Loucy (cell line): ENCODE measurements at regions not wholly inside any gene's neighbourhood (a gene's known extent, or its start where the extent isn't known, plus 50 kb on each side); places are given as distances from the start of the nearest gene placed in this dataset.

Source experiments
- CTCF ChIP-seq: fragments of 200-600 bp; sonication (generic); conservative IDR thresholded peaks from 2 replicates; pipeline ENCODE4 v1.5.1; 2014; ENCODE audit warnings: mild to moderate bottlenecking, antibody characterized with exemption, low read length
- EZH2phosphoT487 ChIP-seq: fragments of 200-600 bp; IDR thresholded peaks from 2 replicates; pipeline ENCODE4 v1.6.1; 2018; ENCODE audit warnings: antibody characterized with exemption, mild to moderate bottlenecking, moderate library complexity, borderline replicate concordance

DNA sequence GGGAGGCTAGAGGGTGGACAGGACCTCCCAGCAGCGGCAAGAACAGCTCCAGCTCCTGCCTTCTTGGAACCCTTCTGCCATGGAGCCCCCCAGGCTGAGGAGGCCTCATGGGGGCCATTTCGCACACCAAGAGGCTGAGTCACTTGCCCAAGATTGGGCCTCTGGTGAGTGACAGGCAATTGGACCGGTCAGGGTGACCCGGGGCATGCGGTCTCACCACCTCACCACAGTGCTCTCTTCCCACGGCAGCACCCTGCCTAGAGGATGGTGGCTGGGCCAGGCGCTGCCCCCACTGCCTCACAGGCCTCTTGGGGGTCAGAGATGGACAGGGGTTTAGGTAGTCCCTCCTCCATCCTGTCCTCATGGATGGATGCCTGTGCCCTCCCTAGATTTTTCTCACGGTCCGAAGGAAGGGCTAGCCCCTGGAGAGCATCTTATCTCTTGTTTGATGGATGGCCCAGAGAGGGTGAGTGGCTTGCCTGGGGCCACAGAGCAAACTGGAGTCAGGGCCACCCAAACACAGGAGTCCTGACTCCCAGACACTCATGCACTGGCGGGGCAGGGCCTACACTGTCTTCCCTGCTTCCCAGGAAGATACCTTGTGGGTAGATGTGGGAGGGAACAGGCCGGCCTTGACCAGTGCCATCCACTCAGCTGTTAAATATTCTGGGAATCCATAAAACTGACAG lies 119.2 kb downstream of the INHBB start:
- TF ChIP-seq CTCF (no peak), EZH2phosphoT487 (no peak)
